A549 (cell line): ENCODE measurements at regions not wholly inside any gene's neighbourhood (a gene's known extent, or its start where the extent isn't known, plus 50 kb on each side); places are given as distances from the start of the nearest gene placed in this dataset.

Experiments used
- ATAC-seq, 2 experiments: fragments of 200-7000 bp in 1 of 2; fragments of >200 bp in 1 of 2; cut with Nextera tagmentation in 1 of 2; cut with Tn5 transposase in 1 of 2; 3 replicates each; pipeline versions ENCODE4 v1.8.0 to v1.9.1; 2018 to 2020; ENCODE audit warnings: mild to moderate bottlenecking in 1 of 2, moderate library complexity in 1 of 2
- CTCF ChIA-PET: fragments of 300-600 bp; sonication (Branson Sonifier 250); formaldehyde crosslinking; extraction: SDS; loops from one replicate; lab custom pipeline; 2021; ENCODE audit warnings: antibody characterized with exemption, inconsistent platforms; lab: Yijun Ruan, JAX
- POLR2A ChIA-PET: fragments of 350-600 bp; formaldehyde crosslinking; extraction: SDS; loops from one replicate; lab custom pipeline; 2021; ENCODE audit warnings: antibody characterized with exemption, inconsistent platforms; lab: Yijun Ruan, JAX
- DNase-seq, 2 experiments: peaks; one replicate each; pipeline versions ENCODE4 v3.0.0 to v3.0.0-alpha.2; 2011 to 2016; ENCODE audit warnings: low read depth in 1 of 2, low spot score in 1 of 2
- FAIRE-seq: peaks from 2 replicates; lab custom pipeline; 2011; peaks lifted over from hg19 to GRCh38; lab: Jason Lieb, UNC
- H3K27ac ChIP-seq, 2 experiments: fragments of >200 bp; sonication (Bioruptor Twin); formaldehyde crosslinking; 3 replicates each; pipeline ENCODE4 v1.5.1; 2016 to 2017
- H3K4me1 ChIP-seq: fragments of >200 bp; sonication (Bioruptor Twin); formaldehyde crosslinking; 3 replicates; pipeline ENCODE4 v1.6.1; 2016
- H3K4me2 ChIP-seq: fragments of >200 bp; sonication (Bioruptor Twin); formaldehyde crosslinking; 3 replicates; pipeline ENCODE4 v1.6.1; 2016
- H3K4me3 ChIP-seq: fragments of >200 bp; sonication (Bioruptor Twin); formaldehyde crosslinking; 3 replicates; pipeline ENCODE4 v1.5.1; 2016
- H3K9me3 ChIP-seq: fragments of >200 bp; sonication (Bioruptor Twin); formaldehyde crosslinking; 3 replicates; pipeline ENCODE4 v1.6.1; 2016
- BCL3 ChIP-seq: fragments of >200 bp; sonication (Bioruptor Twin); formaldehyde crosslinking; IDR thresholded peaks from 3 replicates; pipeline ENCODE4 v1.6.1; 2016
- BHLHE40 ChIP-seq: IDR thresholded peaks from 2 replicates; pipeline ENCODE4 v1.6.1; 2012; ENCODE audit warnings: low read depth, low read length, inconsistent platforms
- CHD2 ChIP-seq: fragments of 150-350 bp; IDR thresholded peaks from 2 replicates; pipeline ENCODE4 v1.6.1; 2014; ENCODE audit warnings: low read length; ENCODE audit not compliant: partially characterized antibody
- FOSB ChIP-seq: fragments of 250-450 bp; sonication (Bioruptor Pico); IDR thresholded peaks from 2 replicates; pipeline ENCODE4 v1.5.0; 2020; ENCODE audit warnings: mild to moderate bottlenecking, moderate library complexity
- FOXS1 ChIP-seq: fragments of 250-450 bp; sonication (Bioruptor Pico); IDR thresholded peaks from 2 replicates; pipeline ENCODE4 v1.5.0; 2020; ENCODE audit warnings: mild to moderate bottlenecking, moderate library complexity
- GATA3 ChIP-seq: IDR thresholded peaks from 2 replicates; pipeline ENCODE4 v1.6.1; 2012; ENCODE audit warnings: borderline replicate concordance
- HDAC2 ChIP-seq: fragments of 200-600 bp; sonication (generic); IDR thresholded peaks from 2 replicates; pipeline ENCODE4 v1.6.1; 2016
- HOXA7 ChIP-seq: fragments of 250-450 bp; sonication (Bioruptor Pico); IDR thresholded peaks from 2 replicates; pipeline ENCODE4 v1.5.0; 2020; ENCODE audit warnings: mild to moderate bottlenecking, moderate library complexity
- JUN ChIP-seq, 2 experiments: fragments of >200 bp; sonication (Bioruptor Twin); formaldehyde crosslinking; IDR thresholded peaks; 2 replicates in 1 of 2; 3 replicates in 1 of 2; pipeline ENCODE4 v1.6.1; 2016 to 2017
- MAFK ChIP-seq: fragments of 450-650 bp; IDR thresholded peaks from 2 replicates; pipeline ENCODE4 v1.6.1; 2014; ENCODE audit not compliant: partially characterized antibody
- MAX ChIP-seq: IDR thresholded peaks from 2 replicates; pipeline ENCODE4 v1.6.1; 2012
- NFE2L2 ChIP-seq: fragments of 150-350 bp; conservative IDR thresholded peaks from 2 replicates; pipeline ENCODE4 v1.6.1; 2014; ENCODE audit warnings: low read length
- NR3C1 ChIP-seq: fragments of >200 bp; sonication (Bioruptor Twin); formaldehyde crosslinking; IDR thresholded peaks from 3 replicates; pipeline ENCODE4 v1.6.1; 2017
- RAD21 ChIP-seq, 2 experiments: fragments of >200 bp in 1 of 2; sonication (Bioruptor Twin) in 1 of 2; formaldehyde crosslinking in 1 of 2; IDR thresholded peaks in 1 of 2; conservative IDR thresholded peaks in 1 of 2; 2 replicates in 1 of 2; 3 replicates in 1 of 2; pipeline ENCODE4 v1.6.1; 2012 to 2018; ENCODE audit warnings: inconsistent platforms in 1 of 2
- RARB ChIP-seq: fragments of 250-450 bp; sonication (Bioruptor Pico); IDR thresholded peaks from 2 replicates; pipeline ENCODE4 v1.8.0; 2021; ENCODE audit warnings: mild to moderate bottlenecking, moderate library complexity
- REST ChIP-seq: fragments of 200-600 bp; sonication (generic); IDR thresholded peaks from 2 replicates; pipeline ENCODE4 v1.6.1; 2016; ENCODE audit warnings: antibody characterized with exemption, mild to moderate bottlenecking, moderate library complexity
- RNF2 ChIP-seq: fragments of 200-600 bp; sonication (generic); IDR thresholded peaks from 2 replicates; pipeline ENCODE4 v1.6.1; 2016; ENCODE audit warnings: low read depth, mild to moderate bottlenecking, antibody characterized with exemption, moderate library complexity, borderline replicate concordance
- TFCP2L1 ChIP-seq: fragments of 250-450 bp; sonication (Bioruptor Pico); IDR thresholded peaks from 2 replicates; pipeline ENCODE4 v1.5.0; 2021; ENCODE audit warnings: mild to moderate bottlenecking
- WGBS: methylation state at CpG from one replicate; pipeline ENCODE4 v1.1.6; 2017; ENCODE audit errors: missing lambda C conversion rate; 5-methylcytosine and 5-hydroxymethylcytosine counted together
- TF ChIP-seq, protein P1 (sequence below): fragments of 150-350 bp; IDR thresholded peaks from 2 replicates; pipeline ENCODE4 v1.6.1; 2014; ENCODE audit warnings: low read depth, mild to moderate bottlenecking, low read length
- TF ChIP-seq, protein P2 (sequence below): IDR thresholded peaks from 2 replicates; pipeline ENCODE4 v1.6.1; 2012; ENCODE audit warnings: low read depth, borderline replicate concordance
- TF ChIP-seq, protein P3 (sequence below): fragments of >200 bp; sonication (Bioruptor Twin); formaldehyde crosslinking; IDR thresholded peaks from 3 replicates; pipeline ENCODE4 v1.5.1; 2016

GRCh38 chr2:221178139-221178538 lies 394.0 kb downstream of the EPHA4 start (continued):
- no peak for TF ChIP-seq REST
- TF ChIP-seq TFCP2L1 (CRISPR knock-in tag): no peak
- no peak for TF ChIP-seq JUN (IDR thresholded peaks at IDR 0.05)
- no peak for TF ChIP-seq HOXA7

GRCh38 chr2:221186873-221187272 lies 385.2 kb downstream of the EPHA4 start:
- Histone ChIP-seq H3K27ac (no peak overlapping the region), H3K9me3 (no peaks in the 10 kb centered on the region), H3K4me3 (no peak overlapping the region), H3K4me1 (no peaks in the 10 kb centered on the region), H3K4me2 (no peak overlapping the region)
- ATAC-seq (no peak), FAIRE-seq (no peak), DNase-seq (no peak)
- WGBS: 42% methylated on average over 3 of the region's 3 CpGs
- CTCF ChIA-PET: no interaction called here
- TF ChIP-seq, protein P1, sequence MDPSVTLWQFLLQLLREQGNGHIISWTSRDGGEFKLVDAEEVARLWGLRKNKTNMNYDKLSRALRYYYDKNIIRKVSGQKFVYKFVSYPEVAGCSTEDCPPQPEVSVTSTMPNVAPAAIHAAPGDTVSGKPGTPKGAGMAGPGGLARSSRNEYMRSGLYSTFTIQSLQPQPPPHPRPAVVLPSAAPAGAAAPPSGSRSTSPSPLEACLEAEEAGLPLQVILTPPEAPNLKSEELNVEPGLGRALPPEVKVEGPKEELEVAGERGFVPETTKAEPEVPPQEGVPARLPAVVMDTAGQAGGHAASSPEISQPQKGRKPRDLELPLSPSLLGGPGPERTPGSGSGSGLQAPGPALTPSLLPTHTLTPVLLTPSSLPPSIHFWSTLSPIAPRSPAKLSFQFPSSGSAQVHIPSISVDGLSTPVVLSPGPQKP: no peak
- TF ChIP-seq FOSB (CRISPR knock-in tag) (no peak), BHLHE40 (no peak), TFCP2L1 (CRISPR knock-in tag) (no peak), REST (no peak), NR3C1 (no peak), RARB (CRISPR knock-in tag) (no peak), HDAC2 (no peak), FOXS1 (CRISPR knock-in tag) (no peak), RNF2 (no peak), GATA3 (no peak), NFE2L2 (no peak), RAD21 (conservative IDR thresholded peaks at IDR 0.05 in 1 of 2, IDR thresholded peaks at IDR 0.05 in 1 of 2) (no peak), BCL3 (no peak), CHD2 (no peak), MAX (no peak), MAFK (no peak)
- TF ChIP-seq, protein P2, sequence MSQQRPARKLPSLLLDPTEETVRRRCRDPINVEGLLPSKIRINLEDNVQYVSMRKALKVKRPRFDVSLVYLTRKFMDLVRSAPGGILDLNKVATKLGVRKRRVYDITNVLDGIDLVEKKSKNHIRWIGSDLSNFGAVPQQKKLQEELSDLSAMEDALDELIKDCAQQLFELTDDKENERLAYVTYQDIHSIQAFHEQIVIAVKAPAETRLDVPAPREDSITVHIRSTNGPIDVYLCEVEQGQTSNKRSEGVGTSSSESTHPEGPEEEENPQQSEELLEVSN: no peak
- TF ChIP-seq, protein P3, sequence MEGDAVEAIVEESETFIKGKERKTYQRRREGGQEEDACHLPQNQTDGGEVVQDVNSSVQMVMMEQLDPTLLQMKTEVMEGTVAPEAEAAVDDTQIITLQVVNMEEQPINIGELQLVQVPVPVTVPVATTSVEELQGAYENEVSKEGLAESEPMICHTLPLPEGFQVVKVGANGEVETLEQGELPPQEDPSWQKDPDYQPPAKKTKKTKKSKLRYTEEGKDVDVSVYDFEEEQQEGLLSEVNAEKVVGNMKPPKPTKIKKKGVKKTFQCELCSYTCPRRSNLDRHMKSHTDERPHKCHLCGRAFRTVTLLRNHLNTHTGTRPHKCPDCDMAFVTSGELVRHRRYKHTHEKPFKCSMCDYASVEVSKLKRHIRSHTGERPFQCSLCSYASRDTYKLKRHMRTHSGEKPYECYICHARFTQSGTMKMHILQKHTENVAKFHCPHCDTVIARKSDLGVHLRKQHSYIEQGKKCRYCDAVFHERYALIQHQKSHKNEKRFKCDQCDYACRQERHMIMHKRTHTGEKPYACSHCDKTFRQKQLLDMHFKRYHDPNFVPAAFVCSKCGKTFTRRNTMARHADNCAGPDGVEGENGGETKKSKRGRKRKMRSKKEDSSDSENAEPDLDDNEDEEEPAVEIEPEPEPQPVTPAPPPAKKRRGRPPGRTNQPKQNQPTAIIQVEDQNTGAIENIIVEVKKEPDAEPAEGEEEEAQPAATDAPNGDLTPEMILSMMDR: no peak
- POLR2A ChIA-PET: no interaction called here
